ENCODE measurements at regions not wholly inside any gene's neighbourhood (a gene's known extent, or its start where the extent isn't known, plus 50 kb on each side); places are given as distances from the start of the nearest gene placed in this dataset.

GRCh38 chrX:80246271-80246670 is 174.0 kb upstream of the TENT5D start:
- TF ChIP-seq CTCF (IDR thresholded peaks at IDR 0.05) (no peak), POLR2A (IDR thresholded peaks at IDR 0.05) (no peak)

Data from thyroid gland (tissue), 4 donors.